LNCaP clone FGC (cell line): ENCODE measurements at regions not wholly inside any gene's neighbourhood (a gene's known extent, or its start where the extent isn't known, plus 50 kb on each side); places are given as distances from the start of the nearest gene placed in this dataset.

Source experiments
- DNase-seq: peaks from one replicate; pipeline ENCODE4 v3.0.0-alpha.2; 2011; ENCODE audit warnings: low read depth
- H3K4me3 ChIP-seq: 2 replicates; pipeline ENCODE4 v1.5.1; 2011; ENCODE audit warnings: mild to moderate bottlenecking, low read depth, low read length, control low read depth
- CTCF ChIP-seq: IDR thresholded peaks from 2 replicates; pipeline ENCODE4 v1.5.1; 2012; ENCODE audit warnings: mild to moderate bottlenecking; ENCODE audit not compliant: control insufficient read depth, insufficient read depth; ENCODE audit errors: extremely low read depth

DNA sequence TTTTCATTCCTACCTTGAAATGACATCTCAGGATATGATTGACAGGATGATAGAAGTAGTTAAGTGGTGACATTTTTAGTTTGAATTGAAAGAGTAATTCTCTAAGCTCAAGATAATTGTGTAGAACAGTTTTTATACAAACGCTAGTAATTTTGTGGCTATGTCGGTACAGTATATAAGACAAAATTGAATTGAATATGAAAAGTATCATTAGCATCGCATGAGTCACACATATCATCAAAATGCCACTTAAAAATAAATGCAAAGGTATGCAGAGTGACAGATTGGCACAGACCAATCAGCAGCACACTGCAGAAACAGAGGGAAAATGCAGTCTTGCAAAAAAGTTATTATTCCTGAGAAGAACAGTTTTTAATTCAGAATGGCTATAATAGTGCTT is 608.2 kb upstream of the NETO1 start:
- no peak for TF ChIP-seq CTCF
- no peak overlapping the region for H3K4me3 ChIP-seq
- DNase-seq = no peak

DNA sequence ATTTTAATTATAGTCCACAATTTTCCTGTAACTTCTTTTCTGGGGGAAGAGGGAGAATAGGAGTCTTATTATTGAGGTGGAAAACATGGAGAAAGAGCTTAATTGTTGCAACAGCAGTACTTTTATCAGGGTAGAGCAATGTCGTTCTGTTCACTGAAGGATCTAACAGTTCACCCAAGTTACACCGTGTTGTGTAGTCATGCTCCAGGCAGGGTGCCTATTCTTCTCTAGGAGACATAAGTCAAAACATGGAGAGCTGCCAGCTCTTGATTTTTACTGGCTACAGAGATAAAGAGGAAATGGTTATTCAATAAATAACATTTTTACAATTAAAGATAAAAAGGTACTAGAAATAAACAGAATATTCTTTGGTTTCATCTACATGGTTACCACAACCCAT is 594.3 kb upstream of the NETO1 start:
- H3K4me3 ChIP-seq = no peak overlapping the region
- DNase-seq = peak; percentile 82

DNA sequence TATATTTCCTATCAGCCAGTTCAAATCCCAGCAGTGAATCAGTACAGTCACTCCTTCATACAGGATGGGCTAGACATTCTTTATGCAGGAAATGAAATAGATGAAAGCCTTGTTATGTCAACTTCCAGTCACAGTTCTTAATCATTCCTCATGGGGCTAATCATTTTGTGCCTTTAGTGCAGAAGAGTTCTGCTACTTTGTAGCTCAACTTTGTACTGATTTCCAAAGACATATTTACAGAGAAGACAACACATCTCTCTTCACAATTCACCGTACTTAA is 593.9 kb upstream of the NETO1 start:
- no peak overlapping the region for H3K4me3 ChIP-seq
- DNase-seq = no peak
- no peak for TF ChIP-seq CTCF

More for the DNA sequence above, 594.3 kb upstream of the NETO1 start:
- no peak for TF ChIP-seq CTCF

GRCh38 chr18:73461038-73461779 is 593.4 kb upstream of the NETO1 start:
- no peak for TF ChIP-seq CTCF
- peak; percentile 51 for DNase-seq
- no peak overlapping the region for H3K4me3 ChIP-seq

- TF ChIP-seq CTCF = no peak
- no peak overlapping the region for H3K4me3 ChIP-seq
- no peak for DNase-seq
Measured at GRCh38 chr18:73458186-73458964, 590.6 kb upstream of the NETO1 start.

GRCh38 chr18:73456643-73457042 is 588.9 kb upstream of the NETO1 start:
- H3K4me3 ChIP-seq = no peak overlapping the region
- TF ChIP-seq CTCF = no peak
- DNase-seq = no peak
